ENCODE measurements at regions not wholly inside any gene's neighbourhood (a gene's known extent, or its start where the extent isn't known, plus 50 kb on each side); places are given as distances from the start of the nearest gene placed in this dataset.

DNA sequence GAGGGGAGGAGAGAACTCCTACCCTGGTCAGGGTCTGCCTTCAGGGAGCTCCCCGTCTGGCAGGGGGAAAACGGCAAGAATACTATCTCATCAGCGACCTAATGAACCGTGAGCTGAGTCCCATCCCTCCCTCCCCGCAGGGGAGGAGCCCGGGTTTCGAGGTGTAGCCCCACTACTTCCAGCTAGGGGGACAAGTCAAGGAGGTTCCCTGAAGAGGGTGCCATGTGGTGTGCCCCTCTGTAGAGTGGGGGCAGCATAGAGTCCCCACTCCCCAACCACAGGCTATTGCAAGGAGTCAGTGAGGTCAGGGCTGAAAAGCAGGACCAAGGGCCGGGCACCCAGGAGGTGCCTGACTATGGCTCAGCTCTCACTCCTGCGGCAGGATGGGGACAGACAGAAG, 50.9 kb upstream of the RXRA start:
- TF ChIP-seq, protein P1, sequence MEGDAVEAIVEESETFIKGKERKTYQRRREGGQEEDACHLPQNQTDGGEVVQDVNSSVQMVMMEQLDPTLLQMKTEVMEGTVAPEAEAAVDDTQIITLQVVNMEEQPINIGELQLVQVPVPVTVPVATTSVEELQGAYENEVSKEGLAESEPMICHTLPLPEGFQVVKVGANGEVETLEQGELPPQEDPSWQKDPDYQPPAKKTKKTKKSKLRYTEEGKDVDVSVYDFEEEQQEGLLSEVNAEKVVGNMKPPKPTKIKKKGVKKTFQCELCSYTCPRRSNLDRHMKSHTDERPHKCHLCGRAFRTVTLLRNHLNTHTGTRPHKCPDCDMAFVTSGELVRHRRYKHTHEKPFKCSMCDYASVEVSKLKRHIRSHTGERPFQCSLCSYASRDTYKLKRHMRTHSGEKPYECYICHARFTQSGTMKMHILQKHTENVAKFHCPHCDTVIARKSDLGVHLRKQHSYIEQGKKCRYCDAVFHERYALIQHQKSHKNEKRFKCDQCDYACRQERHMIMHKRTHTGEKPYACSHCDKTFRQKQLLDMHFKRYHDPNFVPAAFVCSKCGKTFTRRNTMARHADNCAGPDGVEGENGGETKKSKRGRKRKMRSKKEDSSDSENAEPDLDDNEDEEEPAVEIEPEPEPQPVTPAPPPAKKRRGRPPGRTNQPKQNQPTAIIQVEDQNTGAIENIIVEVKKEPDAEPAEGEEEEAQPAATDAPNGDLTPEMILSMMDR (IDR thresholded peaks at IDR 0.05): no peak
- TF ChIP-seq POLR2A (IDR thresholded peaks at IDR 0.05; ENCODE audit: low read depth): no peak
- no peak for TF ChIP-seq POLR2AphosphoS5 (IDR thresholded peaks at IDR 0.05)
